ENCODE measurements at regions not wholly inside any gene's neighbourhood (a gene's known extent, or its start where the extent isn't known, plus 50 kb on each side); places are given as distances from the start of the nearest gene placed in this dataset.

- DNase-seq (ENCODE audit: low read depth): no peak
These were observed 129.8 kb downstream of the DLEU7 start for GRCh38 chr13:50713523-50714248.

GRCh38 chr13:50714891-50715290 is 128.6 kb downstream of the DLEU7 start:
- no peak for DNase-seq (ENCODE audit: low read depth)

- DNase-seq (ENCODE audit: low read depth): no peak
These were observed 127.9 kb downstream of the DLEU7 start for GRCh38 chr13:50715402-50716146.

GRCh38 chr13:50720861-50721671 is 122.4 kb downstream of the DLEU7 start:
- DNase-seq (ENCODE audit: low read depth): no peak

- no peak for DNase-seq (ENCODE audit: low read depth)
These were observed 121.9 kb downstream of the DLEU7 start for GRCh38 chr13:50721672-50721992.

- no peak for DNase-seq (ENCODE audit: low read depth)
These were observed 120.9 kb downstream of the DLEU7 start for GRCh38 chr13:50722440-50723125.

GRCh38 chr13:50724438-50724837 is 119.1 kb downstream of the DLEU7 start:
- DNase-seq (ENCODE audit: low read depth): no peak

- no peak for DNase-seq (ENCODE audit: low read depth)
These were observed 118.6 kb downstream of the DLEU7 start for GRCh38 chr13:50724913-50725312.

GRCh38 chr13:50726164-50726563 is 117.3 kb downstream of the DLEU7 start:
- DNase-seq (ENCODE audit: low read depth): no peak

GRCh38 chr13:50729177-50729576 is 114.3 kb downstream of the DLEU7 start:
- DNase-seq (ENCODE audit: low read depth): no peak

- no peak for DNase-seq (ENCODE audit: low read depth)
These were observed 112.8 kb downstream of the DLEU7 start for GRCh38 chr13:50730496-50731351.

GRCh38 chr13:50731400-50731799 is 112.1 kb downstream of the DLEU7 start:
- DNase-seq (ENCODE audit: low read depth): no peak

- no peak for DNase-seq (ENCODE audit: low read depth)
These were observed 110.8 kb downstream of the DLEU7 start for GRCh38 chr13:50732712-50733111.

- no peak for DNase-seq (ENCODE audit: low read depth)
These were observed 110.1 kb downstream of the DLEU7 start for GRCh38 chr13:50733392-50733791.

GRCh38 chr13:50735071-50735470 is 108.4 kb downstream of the DLEU7 start:
- DNase-seq (ENCODE audit: low read depth): no peak

GRCh38 chr13:50740052-50740741 is 103.3 kb downstream of the DLEU7 start:
- no peak for DNase-seq (ENCODE audit: low read depth)

- DNase-seq (ENCODE audit: low read depth): no peak
These were observed 101.1 kb downstream of the DLEU7 start for GRCh38 chr13:50742353-50742752.

- DNase-seq (ENCODE audit: low read depth): no peak
These were observed 100.5 kb downstream of the DLEU7 start for GRCh38 chr13:50742968-50743367.

GRCh38 chr13:50744116-50744660 is 99.3 kb downstream of the DLEU7 start:
- DNase-seq (ENCODE audit: low read depth): no peak

- no peak for DNase-seq (ENCODE audit: low read depth)
These were observed 97.9 kb downstream of the DLEU7 start for GRCh38 chr13:50745542-50746115.

All from activated T-helper 1 cell treated with Interleukin-2 at 50 U/mL for 16 hours (primary cell).